GM13976 (cell line): ENCODE measurements at regions not wholly inside any gene's neighbourhood (a gene's known extent, or its start where the extent isn't known, plus 50 kb on each side); places are given as distances from the start of the nearest gene placed in this dataset.

Experiments
- DNase-seq: peaks from one replicate; pipeline ENCODE4 v3.0.0; 2012; ENCODE audit warnings: low spot score
- CTCF ChIP-seq: IDR thresholded peaks from 2 replicates; pipeline ENCODE4 v1.5.1; 2012; ENCODE audit warnings: borderline replicate concordance, mild to moderate bottlenecking; ENCODE audit not compliant: insufficient read depth; ENCODE audit errors: extremely low read depth, missing control alignments, control extremely low read depth
- in situ Hi-C: fragments of 300-500 bp; cut with MboI; formaldehyde crosslinking; loops from one replicate; pipeline ENCODE4 v1.12.0; 2022; ENCODE audit warnings: low sequenced_read_pairs, mixed read lengths, inconsistent platforms; ENCODE audit not compliant: unreplicated experiment

GRCh38 chr7:116398672-116399071 lies 100.9 kb upstream of the CAV2 start:
- DNase-seq: no peak
- in situ Hi-C loops: no loop called here
- no peak for TF ChIP-seq CTCF

- in situ Hi-C loops: no loop called here
- no peak for TF ChIP-seq CTCF
- DNase-seq: no peak
These were observed 99.7 kb upstream of the CAV2 start for GRCh38 chr7:116399819-116400218.

GRCh38 chr7:116400522-116400921 lies 99.0 kb upstream of the CAV2 start:
- no peak for DNase-seq
- in situ Hi-C loops: no loop called here
- TF ChIP-seq CTCF: no peak

GRCh38 chr7:116401711-116402110 lies 97.8 kb upstream of the CAV2 start:
- in situ Hi-C loops: no loop called here
- no peak for TF ChIP-seq CTCF
- no peak for DNase-seq

- DNase-seq: no peak
- in situ Hi-C loops: no loop called here
These were observed 96.3 kb upstream of the CAV2 start for GRCh38 chr7:116403265-116403664.

GRCh38 chr7:116404389-116404788 lies 95.1 kb upstream of the CAV2 start:
- in situ Hi-C loops: no loop called here
- no peak for TF ChIP-seq CTCF
- DNase-seq: no peak

More at GRCh38 chr7:116403265-116403664, 96.3 kb upstream of the CAV2 start:
- no peak for TF ChIP-seq CTCF

GRCh38 chr7:116405810-116406209 lies 93.7 kb upstream of the CAV2 start:
- TF ChIP-seq CTCF: no peak
- in situ Hi-C loops: no loop called here

More at GRCh38 chr7:116405810-116406209, 93.7 kb upstream of the CAV2 start:
- DNase-seq: no peak
